Thyroid gland (tissue), 4 donors: ENCODE measurements at regions not wholly inside any gene's neighbourhood (a gene's known extent, or its start where the extent isn't known, plus 50 kb on each side); places are given as distances from the start of the nearest gene placed in this dataset.
A peak's percentile ranks its signal among the peaks of the same experiment; 100 is the strongest.

Experiments
- DNase-seq, 2 donors: peaks; one replicate each; pipeline ENCODE4 v3.0.0-alpha.2; 2019
- H3K27ac ChIP-seq, 3 donors: fragments of 200-600 bp; sonication (generic); 1 replicate in 2 of 3; 2 replicates in 1 of 3; pipeline ENCODE4 v1.5.1; 2016 to 2019; ENCODE audit warnings: mild to moderate bottlenecking in 1 of 3, moderate library complexity in 1 of 3
- H3K27me3 ChIP-seq: fragments of 200-600 bp; sonication (generic); one replicate; pipeline ENCODE4 v1.5.1; 2019
- H3K36me3 ChIP-seq, 2 donors: fragments of 200-600 bp; sonication (generic); one replicate each; pipeline ENCODE4 v1.5.1; 2016 to 2019
- H3K4me1 ChIP-seq, 2 donors: fragments of 200-600 bp; sonication (generic); one replicate each; pipeline ENCODE4 v1.5.1; 2017 to 2019
- H3K4me3 ChIP-seq, 3 donors: fragments of 200-600 bp; sonication (generic); replicated peaks in 1 of 3; 1 replicate in 2 of 3; 2 replicates in 1 of 3; pipeline ENCODE4 v1.5.1; 2016; ENCODE audit warnings: mild to moderate bottlenecking in 1 of 3
- H3K9me3 ChIP-seq: fragments of 200-600 bp; sonication (generic); one replicate; pipeline ENCODE4 v1.5.1; 2017
- POLR2A ChIP-seq, 2 donors: fragments of 450-650 bp; IDR thresholded peaks; one replicate each; pipeline ENCODE4 v1.6.1; 2017; ENCODE audit warnings: antibody characterized with exemption in 2 of 2, mild to moderate bottlenecking in 2 of 2, moderate library complexity in 1 of 2
- WGBS, 2 donors: methylation state at CpG; one replicate each; pipeline ENCODE4 v1.1.5; 2017; 5-methylcytosine and 5-hydroxymethylcytosine counted together
- intact Hi-C: fragments of 100-400 bp; cut with DNase I; formaldehyde crosslinking; loops from one replicate; pipeline ENCODE4 v1.15.1; 2023
- TF ChIP-seq, protein P1 (sequence below), 6 experiments: fragments of 200-600 bp in 3 of 6; fragments of 450-650 bp in 3 of 6; sonication (generic) in 3 of 6; IDR thresholded peaks; one replicate each; pipeline ENCODE4 v1.5.1; 2016 to 2019; ENCODE audit warnings: antibody characterized with exemption in 6 of 6, mild to moderate bottlenecking in 2 of 6, inconsistent platforms in 1 of 6, moderate library complexity in 1 of 6

- 81 to 84% methylated on average over 8 of the region's 8 CpGs for WGBS, 2 donors
- Histone ChIP-seq H3K27me3 (no peaks in the 10 kb centered on the region), H3K9me3 (no peaks in the 10 kb centered on the region), H3K27ac (no peak overlapping the region), H3K4me1 (no peaks in the 10 kb centered on the region), H3K4me3 (no peak overlapping the region), H3K36me3 (no peaks in the 10 kb centered on the region)
- TF ChIP-seq POLR2A (IDR thresholded peaks at IDR 0.05): no peak
- TF ChIP-seq, protein P1, sequence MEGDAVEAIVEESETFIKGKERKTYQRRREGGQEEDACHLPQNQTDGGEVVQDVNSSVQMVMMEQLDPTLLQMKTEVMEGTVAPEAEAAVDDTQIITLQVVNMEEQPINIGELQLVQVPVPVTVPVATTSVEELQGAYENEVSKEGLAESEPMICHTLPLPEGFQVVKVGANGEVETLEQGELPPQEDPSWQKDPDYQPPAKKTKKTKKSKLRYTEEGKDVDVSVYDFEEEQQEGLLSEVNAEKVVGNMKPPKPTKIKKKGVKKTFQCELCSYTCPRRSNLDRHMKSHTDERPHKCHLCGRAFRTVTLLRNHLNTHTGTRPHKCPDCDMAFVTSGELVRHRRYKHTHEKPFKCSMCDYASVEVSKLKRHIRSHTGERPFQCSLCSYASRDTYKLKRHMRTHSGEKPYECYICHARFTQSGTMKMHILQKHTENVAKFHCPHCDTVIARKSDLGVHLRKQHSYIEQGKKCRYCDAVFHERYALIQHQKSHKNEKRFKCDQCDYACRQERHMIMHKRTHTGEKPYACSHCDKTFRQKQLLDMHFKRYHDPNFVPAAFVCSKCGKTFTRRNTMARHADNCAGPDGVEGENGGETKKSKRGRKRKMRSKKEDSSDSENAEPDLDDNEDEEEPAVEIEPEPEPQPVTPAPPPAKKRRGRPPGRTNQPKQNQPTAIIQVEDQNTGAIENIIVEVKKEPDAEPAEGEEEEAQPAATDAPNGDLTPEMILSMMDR (IDR thresholded peaks at IDR 0.05): no peak
- no peak for DNase-seq
- intact Hi-C loops: loop anchor here (10.0 kb wide), 1 partner anchor 166 kb away; no protein-coding TSS in a partner anchor
Measured at GRCh38 chr2:176648700-176649297, 379.6 kb downstream of the MTX2 start.

DNA sequence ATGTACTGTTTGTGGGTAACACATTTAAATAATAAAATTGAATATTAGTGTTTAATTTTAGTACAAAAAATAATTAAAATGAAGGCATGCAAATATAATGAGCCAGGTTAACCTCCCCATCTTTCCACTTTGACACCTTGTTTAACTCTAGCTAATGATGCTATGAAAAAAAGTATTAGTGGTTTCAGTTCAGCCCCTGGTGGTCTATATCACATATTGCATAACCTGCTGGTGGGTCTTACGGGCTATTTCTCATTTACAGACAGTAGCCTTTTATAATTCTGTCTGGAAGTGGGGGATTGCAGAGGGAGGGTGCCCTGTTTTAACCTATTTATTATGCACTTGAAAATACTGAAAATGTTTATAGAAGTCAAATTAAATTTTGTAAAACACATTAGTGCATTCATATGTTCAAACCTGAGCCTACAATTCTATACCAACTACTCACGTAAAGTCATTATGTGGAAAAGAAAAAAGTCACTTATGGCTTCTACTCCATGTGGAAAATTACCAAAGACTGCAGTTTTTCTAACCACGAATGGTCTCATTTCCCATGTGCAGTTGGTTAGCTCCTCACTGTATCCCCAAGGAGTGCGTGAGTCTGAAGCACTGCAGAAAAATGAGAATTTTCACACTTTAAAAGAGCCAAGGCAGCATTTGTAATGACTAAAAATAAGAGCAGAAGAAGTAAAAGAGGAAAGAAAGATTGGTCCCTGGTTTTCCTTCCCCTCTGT is 381.0 kb downstream of the MTX2 start:
- Histone ChIP-seq H3K9me3 (no peaks in the 10 kb centered on the region), H3K4me3 (no peak overlapping the region), H3K27me3 (no peaks in the 10 kb centered on the region), H3K36me3 (no peaks in the 10 kb centered on the region), H3K27ac (no peak overlapping the region), H3K4me1 (no peaks in the 10 kb centered on the region)
- intact Hi-C loops: no loop called here
- WGBS, 2 donors: 84 to 93% methylated on average over 4 of the region's 4 CpGs
- TF ChIP-seq, protein P1 (IDR thresholded peaks at IDR 0.05): no peak
- TF ChIP-seq POLR2A (IDR thresholded peaks at IDR 0.05): no peak
- DNase-seq: no peak

DNA sequence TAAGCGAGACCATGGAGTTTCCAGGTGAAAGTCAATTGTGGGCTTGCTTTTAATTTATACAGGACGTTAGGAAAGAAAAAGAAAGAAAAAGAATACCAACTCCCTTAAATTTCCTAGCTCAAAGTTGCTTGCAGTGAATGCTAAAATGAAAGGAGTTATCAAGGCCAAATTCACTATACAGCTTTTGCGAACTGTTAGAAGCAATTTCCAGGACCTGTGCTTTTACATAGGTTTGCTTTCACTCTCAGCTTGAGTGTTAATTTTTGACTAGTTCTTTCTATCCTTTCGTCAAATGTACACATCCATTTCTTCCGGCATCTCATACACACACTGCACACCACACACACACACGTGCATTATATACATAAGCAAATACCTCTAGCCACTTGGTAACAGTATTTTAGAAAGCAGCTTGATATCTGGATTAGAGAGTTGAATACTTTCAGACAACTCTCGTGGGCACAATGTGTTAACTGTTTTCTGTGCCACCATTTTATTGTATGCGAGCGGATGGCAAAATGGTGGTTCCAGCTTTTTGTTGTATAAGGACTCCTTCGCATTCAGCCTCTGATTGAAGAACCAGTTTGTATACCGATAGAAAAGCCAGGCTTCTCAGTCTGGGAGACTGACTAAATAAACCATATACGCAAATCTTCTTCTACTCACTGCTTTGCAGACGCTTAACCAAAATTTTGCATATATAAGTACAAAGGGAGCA is 381.8 kb downstream of the MTX2 start:
- DNase-seq: no peak
- TF ChIP-seq POLR2A (IDR thresholded peaks at IDR 0.05): no peak
- TF ChIP-seq, protein P1 (IDR thresholded peaks at IDR 0.05): no peak
- Histone ChIP-seq H3K4me1 (no peaks in the 10 kb centered on the region), H3K4me3 (no peak overlapping the region), H3K27me3 (no peaks in the 10 kb centered on the region), H3K36me3 (no peaks in the 10 kb centered on the region), H3K9me3 (no peaks in the 10 kb centered on the region), H3K27ac (no peak overlapping the region)
- intact Hi-C loops: no loop called here
- 85 to 91% methylated on average over 13 of the region's 13 CpGs for WGBS, 2 donors

- intact Hi-C loops: no loop called here
- 48 to 59% methylated on average over 9 of the region's 9 CpGs for WGBS, 2 donors
- DNase-seq: no peak
Measured at GRCh38 chr2:176652300-176653182, 383.3 kb downstream of the MTX2 start.

More at GRCh38 chr2:176652300-176653182, 383.3 kb downstream of the MTX2 start:
- Histone ChIP-seq H3K4me1 (no peaks in the 10 kb centered on the region), H3K9me3 (no peaks in the 10 kb centered on the region), H3K27me3 (no peaks in the 10 kb centered on the region), H3K27ac (no peak overlapping the region), H3K36me3 (no peaks in the 10 kb centered on the region), H3K4me3 (no peak overlapping the region)
- no peak for TF ChIP-seq POLR2A (IDR thresholded peaks at IDR 0.05)
- TF ChIP-seq, protein P1 (IDR thresholded peaks at IDR 0.05): peak; percentile 45 to 82 (median 65)
